CD4-positive, alpha-beta T cell treated with Interleukin-10 for 1 hour (primary cell): ENCODE measurements at regions not wholly inside any gene's neighbourhood (a gene's known extent, or its start where the extent isn't known, plus 50 kb on each side); places are given as distances from the start of the nearest gene placed in this dataset.
A peak's percentile ranks its signal among the peaks of the same experiment; 100 is the strongest.

Experiments used
- DNase-seq: peaks from one replicate; pipeline ENCODE4 v3.0.0-alpha.2; 2020

GRCh38 chr3:193780810-193781478, 187.9 kb downstream of the OPA1 start:
- DNase-seq = peak; percentile 22

- DNase-seq = no peak
Measured at GRCh38 chr3:193782276-193782647, 189.3 kb downstream of the OPA1 start.

DNA sequence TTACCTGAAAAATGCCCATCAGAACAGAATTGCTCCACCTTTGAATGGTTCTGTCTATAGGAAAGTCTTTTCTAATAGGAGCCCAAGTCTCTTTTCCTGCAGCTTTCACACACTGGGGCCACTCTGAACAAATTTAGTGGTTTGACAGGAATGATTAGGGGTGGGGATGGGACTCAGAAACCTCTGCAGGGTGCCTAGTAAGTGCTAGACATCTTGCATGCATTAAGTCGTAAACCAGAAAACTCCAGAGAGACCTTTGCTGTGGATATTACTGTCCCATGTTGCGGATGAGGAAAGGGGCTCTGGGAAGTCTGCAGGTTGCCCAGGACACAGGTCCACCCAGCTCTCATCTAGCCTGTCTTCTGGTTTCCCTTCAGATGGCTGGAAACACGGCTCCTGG, 189.7 kb downstream of the OPA1 start:
- no peak for DNase-seq

DNA sequence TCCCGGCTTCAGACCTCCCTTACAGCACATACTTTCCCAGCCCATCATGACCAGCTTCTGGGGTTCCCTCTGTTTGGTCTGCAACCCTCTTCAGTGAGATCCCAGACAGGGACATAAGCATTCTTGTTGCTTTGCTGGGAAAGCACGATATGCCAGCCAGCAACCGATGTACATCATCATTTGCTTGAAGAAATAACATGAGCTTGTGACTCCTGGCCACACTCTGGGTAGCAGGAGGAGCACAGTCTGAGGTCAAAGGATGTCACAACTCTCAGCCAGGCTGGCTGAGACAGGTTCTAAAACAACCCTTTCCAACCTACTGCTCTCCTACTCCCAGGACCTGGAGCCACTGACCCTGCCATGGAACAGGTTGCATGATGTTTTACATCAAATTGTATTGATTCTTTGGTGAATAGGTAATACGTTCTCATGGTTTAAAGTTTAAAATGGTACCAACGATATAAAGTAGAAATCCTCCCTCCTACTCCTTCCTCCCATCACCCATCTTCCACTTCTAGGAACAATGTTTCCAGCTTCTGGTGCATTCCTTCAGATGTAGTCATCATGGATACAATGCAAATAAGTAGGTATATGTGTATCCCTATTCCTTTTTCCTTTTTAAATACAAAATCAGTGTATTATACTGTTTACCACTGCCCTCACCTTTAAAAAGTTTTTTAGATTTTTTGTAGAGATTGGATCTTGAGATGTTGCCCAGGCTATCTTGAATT, 190.3 kb downstream of the OPA1 start:
- no peak for DNase-seq

DNA sequence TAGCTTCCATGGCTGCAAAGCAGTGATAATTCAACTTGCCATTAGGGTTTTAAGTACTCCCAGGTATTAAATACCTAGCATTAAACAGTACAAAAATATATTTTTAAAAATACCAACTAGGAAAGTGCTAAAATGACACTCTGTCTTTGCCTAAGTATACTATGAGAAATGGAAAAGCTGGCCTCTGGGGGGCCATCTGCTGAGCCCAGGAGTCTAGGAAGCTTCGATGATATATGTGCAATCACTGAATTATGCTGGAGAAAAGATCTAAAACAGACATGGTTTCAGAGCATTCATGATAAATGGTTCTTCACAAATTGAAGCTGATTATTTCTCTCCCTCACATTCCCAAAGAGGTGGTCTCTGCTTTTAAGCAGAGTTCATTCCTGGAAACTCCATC, 191.8 kb downstream of the OPA1 start:
- no peak for DNase-seq

DNA sequence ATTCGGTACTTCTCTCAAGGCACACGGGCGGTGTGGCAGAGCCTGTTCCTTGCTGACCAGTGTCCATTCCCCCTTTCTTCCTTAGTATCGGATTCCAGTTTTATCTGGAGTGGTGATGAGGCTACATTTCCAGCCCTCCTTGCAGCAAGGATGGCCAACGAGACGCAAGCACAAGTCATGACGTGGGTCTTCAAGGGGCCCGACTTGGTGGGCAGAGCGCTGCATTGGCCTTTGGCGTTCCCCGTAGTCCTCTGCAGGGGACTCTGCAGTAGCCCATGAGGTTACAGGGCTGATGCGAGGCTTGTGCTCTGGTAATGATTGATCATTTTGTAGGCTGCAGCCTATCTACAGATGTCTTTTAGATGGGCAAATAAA, 194.5 kb downstream of the OPA1 start:
- DNase-seq = no peak

- no peak for DNase-seq
Measured at GRCh38 chr3:193788189-193788991, 195.4 kb downstream of the OPA1 start.

GRCh38 chr3:193789455-193789854, 196.4 kb downstream of the OPA1 start:
- DNase-seq = no peak

DNA sequence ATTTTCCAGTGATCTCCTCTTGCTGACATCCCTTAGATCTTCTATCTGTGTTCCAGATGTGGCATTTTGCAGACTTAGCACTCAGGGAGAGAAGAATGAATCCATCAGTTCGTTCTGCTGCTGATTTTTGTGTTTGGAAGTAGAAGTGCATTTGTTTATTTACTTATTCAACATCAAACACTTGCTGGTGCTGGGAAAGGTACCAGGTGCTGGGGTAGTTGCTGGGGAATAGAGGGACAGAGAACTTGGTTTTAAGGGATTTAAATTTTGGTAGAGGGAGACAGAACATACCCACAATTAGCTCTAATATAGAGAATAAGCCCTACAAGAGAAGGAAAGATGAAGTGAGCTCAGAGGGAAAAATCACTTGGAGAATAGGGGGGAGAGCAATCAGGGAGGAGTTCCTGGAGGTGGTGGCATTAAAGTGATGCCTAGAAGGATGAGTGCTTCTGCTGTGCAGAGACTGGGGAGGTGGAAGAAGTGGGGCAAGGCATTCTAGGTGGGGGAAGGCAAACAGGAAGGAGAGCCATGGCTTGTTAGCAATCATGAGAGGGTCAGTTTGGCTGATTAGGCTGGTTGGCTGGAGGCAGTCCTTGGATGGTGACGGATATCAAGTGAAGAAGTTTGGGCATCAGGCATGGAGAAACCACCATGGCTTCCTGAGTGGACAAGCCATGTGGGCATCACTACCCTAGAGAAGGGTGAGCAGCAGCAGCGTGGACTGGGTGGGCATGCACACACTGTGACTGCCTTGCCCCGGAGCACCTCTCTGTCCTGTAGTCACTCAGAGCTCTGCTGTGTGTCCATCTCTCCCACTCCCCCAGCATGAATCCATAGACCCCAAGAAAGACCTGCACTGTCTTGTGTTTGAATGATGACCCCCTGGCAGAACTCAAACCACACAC, 197.3 kb downstream of the OPA1 start:
- DNase-seq = no peak

DNA sequence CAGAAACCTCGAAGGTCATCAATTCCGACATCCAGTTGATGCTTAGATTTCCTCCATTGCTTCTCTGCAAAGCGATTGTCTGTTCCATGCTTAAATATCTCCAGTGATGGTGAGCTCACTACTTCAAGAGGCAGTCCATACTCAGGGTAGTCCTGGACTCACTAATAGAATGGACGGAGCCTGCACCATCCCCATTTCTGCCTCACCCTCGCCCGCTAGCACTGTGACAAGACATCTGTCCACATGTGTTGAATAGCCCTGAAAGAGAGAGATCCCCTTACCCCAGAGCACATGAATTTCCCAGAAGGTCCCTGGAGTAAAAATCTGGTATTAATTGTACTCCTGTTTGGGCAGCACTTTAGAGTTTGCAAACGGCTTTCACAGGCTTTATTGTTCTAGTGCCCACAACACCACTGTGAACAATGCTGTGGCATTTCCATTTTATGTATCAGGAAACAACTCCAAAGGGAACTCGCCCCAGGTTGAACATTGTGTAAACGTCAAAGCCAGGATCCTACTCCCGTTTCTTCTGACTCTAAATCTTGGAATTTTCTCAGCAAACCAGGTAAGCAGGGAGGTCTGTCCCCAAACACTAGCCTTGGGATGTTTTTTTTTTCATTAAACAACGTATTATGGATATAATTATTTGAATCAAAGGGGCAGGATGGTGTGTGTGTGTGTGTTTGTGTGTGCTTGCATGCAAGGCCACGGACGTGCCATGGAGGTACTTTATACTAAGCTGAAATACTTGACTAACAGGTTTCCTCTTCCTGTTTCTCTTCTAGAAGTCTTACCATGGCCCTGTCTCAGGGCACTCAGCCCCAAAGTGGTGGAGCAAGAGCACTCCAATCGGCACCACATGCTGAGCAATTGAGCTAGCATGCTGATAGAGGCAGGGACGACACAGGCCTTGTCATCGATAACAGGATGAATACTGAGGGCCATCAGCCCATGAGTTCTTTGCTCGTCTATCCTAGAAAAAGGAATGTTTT, 198.3 kb downstream of the OPA1 start:
- no peak for DNase-seq

DNA sequence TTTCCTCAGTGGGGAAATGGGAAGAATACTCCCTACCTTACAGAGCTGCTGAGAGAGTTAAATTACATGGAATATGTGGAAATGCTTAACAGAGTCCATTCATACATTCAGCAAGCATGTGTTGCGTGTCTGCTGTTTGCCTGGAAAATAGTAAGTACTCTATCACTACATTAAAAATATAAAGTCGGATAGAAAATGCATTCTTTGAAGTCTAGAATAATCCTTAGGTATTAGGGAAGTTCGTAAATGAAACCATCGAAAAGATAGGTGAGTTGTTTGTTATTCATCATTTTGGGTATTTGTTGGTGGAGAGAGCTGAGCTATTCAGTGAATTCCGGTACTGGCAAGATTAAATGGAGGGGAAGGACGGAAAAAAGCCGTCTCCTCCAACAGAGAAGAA, 200.1 kb downstream of the OPA1 start:
- no peak for DNase-seq

DNA sequence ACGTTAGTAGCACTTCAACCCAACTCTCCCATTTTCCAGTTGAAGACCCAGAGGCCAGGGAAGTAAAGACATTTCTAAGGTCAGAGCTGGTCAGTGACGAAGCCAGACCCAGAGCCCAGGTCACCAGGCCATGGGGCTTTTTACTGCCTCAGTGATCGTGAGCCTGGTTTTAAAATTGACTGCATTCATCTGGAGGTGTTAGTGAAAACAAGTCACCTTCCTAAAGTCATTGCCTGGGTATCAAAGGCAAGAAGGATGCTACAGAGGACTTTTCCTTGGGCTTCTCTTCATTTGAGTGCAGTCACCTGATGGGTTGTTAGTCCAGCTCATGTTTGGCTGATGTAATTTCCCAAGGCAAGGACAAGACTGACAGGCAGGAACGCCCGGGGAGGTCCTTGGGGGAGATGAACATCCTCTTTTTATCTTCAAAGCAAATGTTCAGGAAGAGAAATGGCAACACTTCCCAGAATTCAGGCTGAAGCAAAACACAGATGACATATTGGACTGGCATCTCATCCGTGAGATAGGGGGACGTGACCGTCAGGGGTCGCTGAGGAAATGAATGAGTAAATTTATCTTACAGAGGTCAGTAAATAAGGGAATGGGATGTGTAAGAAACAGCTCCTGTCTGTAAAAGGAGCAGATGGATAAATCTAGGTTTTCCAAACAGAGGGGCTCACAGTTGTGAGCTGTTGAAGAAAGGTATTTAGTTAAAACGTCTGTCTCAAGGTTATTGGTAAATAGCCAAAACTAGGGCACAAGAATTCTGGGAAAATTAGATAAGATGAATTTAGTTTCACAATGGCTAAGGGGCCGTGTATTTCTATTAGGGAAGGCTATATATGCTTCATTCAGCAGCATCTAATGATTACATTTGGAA, 201.2 kb downstream of the OPA1 start:
- no peak for DNase-seq

DNA sequence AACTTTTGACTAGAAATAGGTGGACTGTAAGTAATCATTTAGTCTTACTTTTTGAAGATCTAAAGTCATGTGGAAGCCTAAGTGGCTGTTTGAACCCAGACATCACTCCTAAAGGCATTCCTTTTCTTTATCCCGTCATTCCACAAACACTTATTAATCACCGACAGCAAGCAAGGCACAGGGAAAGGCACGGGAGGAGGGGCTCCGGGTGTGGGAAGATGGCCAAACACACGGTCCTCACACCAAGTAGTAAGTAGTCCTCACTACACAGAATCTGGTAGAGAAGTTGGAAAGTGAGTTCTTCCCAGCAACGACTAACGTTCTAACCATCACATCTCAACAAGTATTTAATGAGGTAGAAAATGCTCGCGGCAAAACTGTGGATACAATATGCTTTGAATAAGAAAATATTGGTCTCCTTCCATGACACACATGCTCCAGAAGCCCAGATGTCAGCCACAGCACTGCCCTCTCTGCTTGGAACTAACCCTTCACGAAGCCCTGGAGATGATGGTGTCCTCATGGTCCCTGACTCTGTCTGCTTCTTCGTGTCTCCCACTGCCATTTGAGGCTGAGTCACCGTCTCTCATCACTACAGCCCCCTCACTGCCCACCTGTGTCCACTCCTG, 202.2 kb downstream of the OPA1 start:
- no peak for DNase-seq

DNA sequence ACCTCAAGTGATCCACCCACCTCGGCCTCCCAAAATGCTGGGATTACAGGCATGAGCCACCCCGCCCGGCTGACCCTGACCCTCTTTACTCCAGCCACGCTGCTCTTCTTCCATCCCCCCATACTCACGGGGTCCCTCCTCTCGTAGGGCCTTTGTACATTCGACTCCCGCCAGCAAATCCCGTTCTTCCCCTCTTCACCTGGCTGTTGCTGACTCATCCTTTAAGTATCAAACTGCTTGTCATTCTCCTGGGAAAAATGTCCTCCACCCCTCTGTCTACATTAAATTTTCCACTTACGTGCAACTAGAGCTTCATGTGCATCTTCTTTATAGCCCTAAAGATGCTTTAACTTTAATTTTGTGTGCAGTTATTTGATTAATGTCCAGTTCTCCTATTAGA, 203.1 kb downstream of the OPA1 start:
- DNase-seq = no peak

DNA sequence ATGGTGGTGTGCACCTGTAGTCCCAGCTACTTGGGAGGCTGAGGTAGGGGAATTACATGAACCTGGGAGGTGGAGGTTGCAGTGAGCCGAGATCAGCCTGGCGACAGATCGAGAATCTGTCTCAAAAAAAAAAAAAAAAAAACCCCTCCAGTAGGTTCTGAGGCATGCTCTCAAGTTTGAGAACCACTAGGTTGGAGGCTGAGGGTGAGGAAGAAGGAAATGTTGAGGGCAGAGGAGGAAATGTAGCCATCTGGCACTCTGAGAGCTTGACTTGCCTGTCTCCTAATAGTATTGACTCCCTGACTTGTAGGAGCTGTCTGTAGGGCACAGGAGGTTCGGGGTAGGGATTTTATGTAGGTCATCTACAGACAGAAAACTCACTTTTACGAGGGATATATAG, 204.6 kb downstream of the OPA1 start:
- DNase-seq = no peak

GRCh38 chr3:193798051-193798450, 205.0 kb downstream of the OPA1 start:
- DNase-seq = no peak

- no peak for DNase-seq
Measured at GRCh38 chr3:193800138-193801043, 207.4 kb downstream of the OPA1 start.

DNA sequence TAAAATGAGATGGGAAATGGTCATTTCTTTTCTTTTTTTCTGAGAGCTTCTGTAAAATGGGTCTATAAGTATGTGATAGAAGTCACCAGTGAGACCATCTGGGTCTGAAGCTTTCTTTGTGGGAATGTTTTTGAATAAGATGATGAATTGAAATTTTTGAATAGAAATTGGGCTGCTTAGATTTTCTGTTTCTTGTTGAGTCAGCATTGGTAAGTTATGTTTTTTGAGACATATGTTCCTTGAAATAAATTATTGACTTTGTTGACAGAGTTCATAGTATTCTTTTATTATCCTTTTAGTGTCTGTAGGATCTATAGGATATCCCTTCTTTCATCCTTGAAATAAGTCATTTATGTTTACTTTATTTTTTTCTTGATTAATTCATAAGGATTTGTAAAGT, 208.1 kb downstream of the OPA1 start:
- no peak for DNase-seq

- no peak for DNase-seq
Measured at GRCh38 chr3:193803288-193803687, 210.3 kb downstream of the OPA1 start.
